ENCODE measurements at regions not wholly inside any gene's neighbourhood (a gene's known extent, or its start where the extent isn't known, plus 50 kb on each side); places are given as distances from the start of the nearest gene placed in this dataset.

GRCh38 chr5:17966640-17967402, 332.6 kb downstream of the TAF11L14 start:
- Histone ChIP-seq H3K36me3 (ENCODE audit: insufficient read depth) (no peaks in the 10 kb centered on the region), H2AFZ (0 out of 2 replicates have a peak overlapping the region, but pooled peaks have one; percentile 10), H3F3A (replicated peaks; ENCODE audit: low read depth) (no peaks in the 10 kb centered on the region), H3K4me1 (ENCODE audit: insufficient read depth) (no peaks in the 10 kb centered on the region), H3K4me3 (no peak overlapping the region), H3K27me3 (ENCODE audit: insufficient read depth) (no peaks in the 10 kb centered on the region), H3K9me2 (ENCODE audit: insufficient read depth) (0 out of 2 replicates have a peak, but pooled peaks cover 3% of the 10 kb centered on the region), H4K20me1 (replicated peaks; ENCODE audit: insufficient read depth) (no peaks in the 10 kb centered on the region), H3K27ac (ENCODE audit: low read depth) (no peak overlapping the region), H3K4me2 (no peak overlapping the region), H3K79me2 (replicated peaks; ENCODE audit: insufficient read depth) (no peaks in the 10 kb centered on the region)
- TF ChIP-seq CTCF (conservative IDR thresholded peaks at IDR 0.05; ENCODE audit: low read depth in 2 of 2) = no peak
- no peak for TF ChIP-seq NANOG (IDR thresholded peaks at IDR 0.05; ENCODE audit: borderline replicate concordance)
- no peak for TF ChIP-seq JUNB (IDR thresholded peaks at IDR 0.05; ENCODE audit: unreplicated experiment)
- TF ChIP-seq ZNF114 (CRISPR knock-in tag; IDR thresholded peaks at IDR 0.05) = no peak
- TF ChIP-seq EZH2 (IDR thresholded peaks at IDR 0.05; ENCODE audit: low read depth, unreplicated experiment) = no peak
- TF ChIP-seq ZNF331 (CRISPR knock-in tag; IDR thresholded peaks at IDR 0.05; ENCODE audit: low read depth) = no peak
- no peak for TF ChIP-seq ZNF462 (CRISPR knock-in tag; IDR thresholded peaks at IDR 0.05)
- TF ChIP-seq REST (IDR thresholded peaks at IDR 0.05; ENCODE audit: unreplicated experiment) = no peak
- Mint-ChIP-seq H3K9me3 (peaks cover 9% of the 10 kb centered on the region; the same call in 2 of the 3 replicates), H3K36me3 (ENCODE audit: low read depth) (peaks cover 4% of the 10 kb centered on the region; the same call in 2 of the 3 replicates), H3K4me1 (no peaks in the 10 kb centered on the region), H3K4me3 (no peak overlapping the region), H3K27me3 (ENCODE audit: insufficient read depth, low read depth, poor library complexity) (no peaks in the 10 kb centered on the region), H3K27ac (no peak overlapping the region)
- DNase-seq (ENCODE audit: low spot score) (no peak), ATAC-seq (no peak)
